HepG2 (cell line): ENCODE measurements at regions not wholly inside any gene's neighbourhood (a gene's known extent, or its start where the extent isn't known, plus 50 kb on each side); places are given as distances from the start of the nearest gene placed in this dataset.

ENCODE experiments used
- ATAC-seq: fragments of 200-7000 bp; cut with Tn5 transposase; 3 replicates; pipeline ENCODE4 v1.9.1; 2020; ENCODE audit warnings: mild to moderate bottlenecking, moderate library complexity
- BruUV-seq: library from RNA; stranded (reverse); fragments of 400-500 nt; replicated peaks from 2 replicates; lab custom pipeline; 2021; lab: Mats Ljungman, UMichigan
- CTCF ChIA-PET: fragments of 300-600 bp; formaldehyde crosslinking; extraction: SDS; loops from one replicate; lab custom pipeline; 2021; ENCODE audit warnings: low total read pairs, inconsistent platforms, low intra/inter-chr PET ratio; lab: Yijun Ruan, JAX
- POLR2A ChIA-PET: fragments of 350-600 bp; sonication (Branson Sonifier 250); formaldehyde crosslinking; loops from one replicate; lab custom pipeline; 2020; ENCODE audit warnings: antibody characterized with exemption, inconsistent platforms; lab: Yijun Ruan, JAX
- DNase-seq: peaks from one replicate; pipeline ENCODE4 v3.0.0-alpha.2; 2015; ENCODE audit warnings: low spot score
- FAIRE-seq: peaks from 3 replicates; lab custom pipeline; 2011; peaks lifted over from hg19 to GRCh38; lab: Jason Lieb, UNC
- H2AFZ ChIP-seq: one replicate; pipeline ENCODE4 v1.6.1; 2011; ENCODE audit warnings: low read length, inconsistent platforms
- H3K27ac ChIP-seq: fragments of 300-600 bp; 3 replicates; pipeline ENCODE4 v1.8.0; 2011; ENCODE audit warnings: mixed run types, mild to moderate bottlenecking, mixed read lengths, low read length, inconsistent platforms; ENCODE audit not compliant: insufficient read depth; ENCODE audit errors: extremely low read length
- H3K27me3 ChIP-seq, 2 experiments: fragments of 200-600 bp in 1 of 2; 2 replicates in 1 of 2; 3 replicates in 1 of 2; pipeline versions ENCODE4 v1.6.0 to v1.8.0; 2011; ENCODE audit warnings: low read length in 2 of 2, mild to moderate bottlenecking in 2 of 2, moderate library complexity in 2 of 2, inconsistent platforms in 1 of 2; ENCODE audit not compliant: insufficient read depth in 2 of 2, control insufficient read depth in 1 of 2
- H3K36me3 ChIP-seq, 2 experiments: fragments of 200-600 bp in 1 of 2; replicated peaks in 1 of 2; 2 replicates in 1 of 2; 3 replicates in 1 of 2; pipeline versions ENCODE4 v1.5.1 to v1.8.0; 2011; ENCODE audit warnings: low read length in 2 of 2, inconsistent platforms in 1 of 2; ENCODE audit not compliant: insufficient read depth in 2 of 2, control insufficient read depth in 1 of 2
- H3K4me1 ChIP-seq: 2 replicates; pipeline ENCODE4 v1.5.1; 2012; ENCODE audit warnings: low read length, inconsistent platforms; ENCODE audit not compliant: insufficient read depth
- H3K4me2 ChIP-seq: 2 replicates; pipeline ENCODE4 v1.6.0; 2011; ENCODE audit warnings: low read depth, low read length, inconsistent platforms
- H3K4me3 ChIP-seq, 3 experiments: fragments of 200-600 bp in 1 of 3; sonication (generic), shearing (Covaris generic) in 1 of 3; replicated peaks in 1 of 3; 2 replicates each; pipeline ENCODE4 v1.5.1; 2011 to 2016; ENCODE audit warnings: low read length in 3 of 3, inconsistent platforms in 2 of 3, low read depth in 2 of 3, mild to moderate bottlenecking in 2 of 3, control low read depth in 1 of 3, mixed read lengths in 1 of 3; ENCODE audit not compliant: insufficient read depth in 1 of 3
- H3K79me2 ChIP-seq: one replicate; pipeline ENCODE4 v1.6.1; 2011; ENCODE audit warnings: low read length, inconsistent platforms; ENCODE audit not compliant: insufficient read depth
- H3K9ac ChIP-seq: 2 replicates; pipeline ENCODE4 v1.6.0; 2011; ENCODE audit warnings: mild to moderate bottlenecking, low read depth, low read length, inconsistent platforms; ENCODE audit not compliant: insufficient read depth
- H3K9me3 ChIP-seq: 2 replicates; pipeline ENCODE4 v1.5.1; 2012; ENCODE audit warnings: mild to moderate bottlenecking, low read length
- H4K20me1 ChIP-seq: 2 replicates; pipeline ENCODE4 v1.6.0; 2011; ENCODE audit warnings: inconsistent platforms, mild to moderate bottlenecking, low read length, moderate library complexity; ENCODE audit not compliant: insufficient read depth
- EZH2 ChIP-seq: conservative IDR thresholded peaks from 2 replicates; pipeline ENCODE4 v1.6.1; 2012; ENCODE audit warnings: mild to moderate bottlenecking, low read depth, low read length, moderate library complexity
- FOSL2 ChIP-seq: sonication (generic); formaldehyde crosslinking; IDR thresholded peaks from 2 replicates; pipeline ENCODE4 v1.4.0; 2020; ENCODE audit warnings: missing genetic modification reagents
- MAFG ChIP-seq: sonication (generic); formaldehyde crosslinking; IDR thresholded peaks from 2 replicates; pipeline ENCODE4 v1.5.1; 2020; ENCODE audit warnings: mild to moderate bottlenecking, missing genetic modification reagents
- NCOR1 ChIP-seq: fragments of 200-600 bp; sonication (generic); IDR thresholded peaks from 2 replicates; pipeline ENCODE4 v1.7.0; 2017; ENCODE audit warnings: antibody characterized with exemption, low read length, borderline replicate concordance
- NR2F1 ChIP-seq, 2 experiments: fragments of 450-650 bp in 1 of 2; formaldehyde crosslinking in 1 of 2; IDR thresholded peaks; 2 replicates each; pipeline versions ENCODE4 v1.5.0 to v1.6.1; 2016 to 2020; ENCODE audit warnings: mild to moderate bottlenecking in 1 of 2, missing compliant biosample characterization in 1 of 2, missing genetic modification reagents in 1 of 2, moderate library complexity in 1 of 2
- RFX5 ChIP-seq: IDR thresholded peaks from 2 replicates; pipeline ENCODE4 v1.6.1; 2011; ENCODE audit warnings: low read depth, low read length, improper control_type of control experiment
- STAG1 ChIP-seq: sonication (generic); formaldehyde crosslinking; IDR thresholded peaks from 2 replicates; pipeline ENCODE4 v1.4.0; 2020; ENCODE audit warnings: missing genetic modification reagents
- ZFP36L2 ChIP-seq: sonication (generic); formaldehyde crosslinking; IDR thresholded peaks from 2 replicates; pipeline ENCODE4 v1.4.0; 2020; ENCODE audit warnings: missing genetic modification reagents
- ZNF143 ChIP-seq: sonication (generic); formaldehyde crosslinking; IDR thresholded peaks from 2 replicates; pipeline ENCODE4 v1.4.0; 2020; ENCODE audit warnings: missing genetic modification reagents
- ZSCAN30 ChIP-seq: sonication (generic); formaldehyde crosslinking; IDR thresholded peaks from 2 replicates; pipeline ENCODE4 v1.5.0; 2020; ENCODE audit warnings: mild to moderate bottlenecking, missing genetic modification reagents
- WGBS: methylation state at CpG from one replicate; pipeline ENCODE4 v1.1.6; 2017; ENCODE audit warnings: low lambda C conversion rate; 5-methylcytosine and 5-hydroxymethylcytosine counted together
- in situ Hi-C: cut with HindIII; loops from 2 replicates; pipeline ENCODE4 v1.10.0; 2017; ENCODE audit warnings: low pct_unique_long_range_greater_than_20kb; ENCODE audit not compliant: extremely low pct_ligation_motif_present
- intact Hi-C: fragments of 100-400 bp; cut with micrococcal nuclease; formaldehyde crosslinking; loops from one replicate; pipeline ENCODE4 v1.10.0; 2022; ENCODE audit not compliant: unreplicated experiment
- TF ChIP-seq, protein P1 (sequence below): sonication (generic); formaldehyde crosslinking; conservative IDR thresholded peaks from 2 replicates; pipeline ENCODE4 v1.5.0; 2020; ENCODE audit warnings: missing genetic modification reagents
- TF ChIP-seq, protein P2 (sequence below): sonication (generic); formaldehyde crosslinking; IDR thresholded peaks from 2 replicates; pipeline ENCODE4 v1.5.1; 2020; ENCODE audit warnings: missing genetic modification reagents, mild to moderate bottlenecking, borderline replicate concordance
- TF ChIP-seq, protein P3 (sequence below): sonication (generic); formaldehyde crosslinking; IDR thresholded peaks from 2 replicates; pipeline ENCODE4 v1.9.0; 2021; ENCODE audit warnings: missing genetic modification reagents, mild to moderate bottlenecking, borderline replicate concordance

- in situ Hi-C loops, result no loop called here
Observed at GRCh38 chr6:169339731-169340309, 86.2 kb upstream of the THBS2 start.

DNA sequence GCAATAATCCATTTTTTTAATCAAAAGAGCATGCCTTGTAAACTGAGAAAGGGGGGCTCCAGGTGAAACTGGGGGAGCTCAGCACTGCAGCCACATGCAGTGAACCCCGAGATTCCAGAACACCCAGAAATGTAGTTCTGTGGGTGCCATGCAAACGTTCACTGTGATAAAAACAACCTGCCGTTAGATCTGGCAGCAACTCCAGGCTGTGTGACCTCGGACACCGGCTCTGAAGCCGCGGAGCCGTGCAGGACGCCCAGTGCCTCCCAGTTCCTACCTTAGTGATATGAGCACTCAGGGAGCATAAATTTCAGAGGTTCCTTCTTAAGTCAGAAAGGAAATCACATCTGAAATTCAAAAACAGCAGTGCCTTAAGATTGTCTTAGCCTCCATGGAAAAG is 85.4 kb upstream of the THBS2 start:
- ChIA-PET CTCF (no interaction called here), POLR2A (no interaction called here)
- Histone ChIP-seq H4K20me1 (no peaks in the 10 kb centered on the region), H3K4me2 (no peak overlapping the region), H3K79me2 (no peaks in the 10 kb centered on the region), H2AFZ (no peak overlapping the region), H3K4me3 (no peak overlapping the region), H3K4me1 (no peaks in the 10 kb centered on the region), H3K9me3 (no peaks in the 10 kb centered on the region), H3K27ac (no peak overlapping the region), H3K36me3 (no peaks in the 10 kb centered on the region), H3K27me3 (peaks cover 7 to 70% of the 10 kb centered on the region in 2 experiments), H3K9ac (no peak overlapping the region)
- BruUV-seq, result no TSS peak
- no peak for DNase-seq
- ATAC-seq, result no peak
- no peak for FAIRE-seq
- WGBS, result 8% methylated on average over 9 of the region's 9 CpGs
- intact Hi-C loops (no loop called here), in situ Hi-C loops (no loop called here)
- no peak for TF ChIP-seq ZSCAN30
- TF ChIP-seq ZFP36L2 (CRISPR knock-in tag), result no peak
- TF ChIP-seq, protein P1, sequence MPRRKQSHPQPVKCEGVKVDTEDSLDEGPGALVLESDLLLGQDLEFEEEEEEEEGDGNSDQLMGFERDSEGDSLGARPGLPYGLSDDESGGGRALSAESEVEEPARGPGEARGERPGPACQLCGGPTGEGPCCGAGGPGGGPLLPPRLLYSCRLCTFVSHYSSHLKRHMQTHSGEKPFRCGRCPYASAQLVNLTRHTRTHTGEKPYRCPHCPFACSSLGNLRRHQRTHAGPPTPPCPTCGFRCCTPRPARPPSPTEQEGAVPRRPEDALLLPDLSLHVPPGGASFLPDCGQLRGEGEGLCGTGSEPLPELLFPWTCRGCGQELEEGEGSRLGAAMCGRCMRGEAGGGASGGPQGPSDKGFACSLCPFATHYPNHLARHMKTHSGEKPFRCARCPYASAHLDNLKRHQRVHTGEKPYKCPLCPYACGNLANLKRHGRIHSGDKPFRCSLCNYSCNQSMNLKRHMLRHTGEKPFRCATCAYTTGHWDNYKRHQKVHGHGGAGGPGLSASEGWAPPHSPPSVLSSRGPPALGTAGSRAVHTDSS, result no peak
- TF ChIP-seq, protein P2, sequence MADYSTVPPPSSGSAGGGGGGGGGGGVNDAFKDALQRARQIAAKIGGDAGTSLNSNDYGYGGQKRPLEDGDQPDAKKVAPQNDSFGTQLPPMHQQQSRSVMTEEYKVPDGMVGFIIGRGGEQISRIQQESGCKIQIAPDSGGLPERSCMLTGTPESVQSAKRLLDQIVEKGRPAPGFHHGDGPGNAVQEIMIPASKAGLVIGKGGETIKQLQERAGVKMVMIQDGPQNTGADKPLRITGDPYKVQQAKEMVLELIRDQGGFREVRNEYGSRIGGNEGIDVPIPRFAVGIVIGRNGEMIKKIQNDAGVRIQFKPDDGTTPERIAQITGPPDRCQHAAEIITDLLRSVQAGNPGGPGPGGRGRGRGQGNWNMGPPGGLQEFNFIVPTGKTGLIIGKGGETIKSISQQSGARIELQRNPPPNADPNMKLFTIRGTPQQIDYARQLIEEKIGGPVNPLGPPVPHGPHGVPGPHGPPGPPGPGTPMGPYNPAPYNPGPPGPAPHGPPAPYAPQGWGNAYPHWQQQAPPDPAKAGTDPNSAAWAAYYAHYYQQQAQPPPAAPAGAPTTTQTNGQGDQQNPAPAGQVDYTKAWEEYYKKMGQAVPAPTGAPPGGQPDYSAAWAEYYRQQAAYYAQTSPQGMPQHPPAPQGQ (CRISPR knock-in tag), result no peak
- no peak for TF ChIP-seq ZNF143
- TF ChIP-seq NCOR1, result no peak
- TF ChIP-seq, protein P3, sequence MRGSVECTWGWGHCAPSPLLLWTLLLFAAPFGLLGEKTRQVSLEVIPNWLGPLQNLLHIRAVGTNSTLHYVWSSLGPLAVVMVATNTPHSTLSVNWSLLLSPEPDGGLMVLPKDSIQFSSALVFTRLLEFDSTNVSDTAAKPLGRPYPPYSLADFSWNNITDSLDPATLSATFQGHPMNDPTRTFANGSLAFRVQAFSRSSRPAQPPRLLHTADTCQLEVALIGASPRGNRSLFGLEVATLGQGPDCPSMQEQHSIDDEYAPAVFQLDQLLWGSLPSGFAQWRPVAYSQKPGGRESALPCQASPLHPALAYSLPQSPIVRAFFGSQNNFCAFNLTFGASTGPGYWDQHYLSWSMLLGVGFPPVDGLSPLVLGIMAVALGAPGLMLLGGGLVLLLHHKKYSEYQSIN (CRISPR knock-in tag), result no peak
- TF ChIP-seq NR2F1 (CRISPR knock-in tag; IDR thresholded peaks at IDR 0.05), result no peak
- no peak for TF ChIP-seq FOSL2 (CRISPR knock-in tag)
- no peak for TF ChIP-seq MAFG (CRISPR knock-in tag)
- no peak for TF ChIP-seq RFX5

More at GRCh38 chr6:169339731-169340309, 86.2 kb upstream of the THBS2 start:
- no peak for DNase-seq
- H2AFZ ChIP-seq, result no peak overlapping the region
- TF ChIP-seq EZH2 (peak; percentile 92), STAG1 (no peak)
- TF ChIP-seq, all 625 proteins: peak for 1
- Histone ChIP-seq H3K4me3 (no peak overlapping the region), H3K27me3 (peaks cover 7 to 78% of the 10 kb centered on the region in 2 experiments), H3K9me3 (no peaks in the 10 kb centered on the region), H3K27ac (no peak overlapping the region), H4K20me1 (no peaks in the 10 kb centered on the region), H3K4me2 (no peak overlapping the region), H3K36me3 (no peaks in the 10 kb centered on the region), H3K79me2 (no peaks in the 10 kb centered on the region), H3K9ac (no peak overlapping the region), H3K4me1 (peaks cover 3% of the 10 kb centered on the region; the same call in 1 of the 2 replicates)
- ChIA-PET CTCF (no interaction called here), POLR2A (no interaction called here)
- no peak for ATAC-seq
- BruUV-seq, result no TSS peak
- intact Hi-C loops, result no loop called here
- 24% methylated on average over 12 of the region's 12 CpGs for WGBS
- FAIRE-seq, result no peak
